IMR-90 (cell line): ENCODE measurements at regions not wholly inside any gene's neighbourhood (a gene's known extent, or its start where the extent isn't known, plus 50 kb on each side); places are given as distances from the start of the nearest gene placed in this dataset.

Experiments used
- ATAC-seq: fragments of 200-7000 bp; cut with Tn5 transposase; 2 replicates; pipeline ENCODE4 v1.9.1; 2020; ENCODE audit warnings: low read depth, mild to moderate bottlenecking, moderate library complexity
- BruUV-seq: library from RNA; stranded (reverse); fragments of 400-500 nt; replicated peaks from 2 replicates; lab custom pipeline; 2021; lab: Mats Ljungman, UMichigan
- CTCF ChIA-PET: fragments of 300-600 bp; formaldehyde crosslinking; extraction: SDS; loops from one replicate; lab custom pipeline; 2021; ENCODE audit warnings: antibody characterized with exemption; lab: Yijun Ruan, JAX
- POLR2A ChIA-PET: fragments of 300-600 bp; sonication (Branson Sonifier 250); formaldehyde crosslinking; loops from one replicate; lab custom pipeline; 2022; ENCODE audit warnings: antibody characterized with exemption; ENCODE audit not compliant: unreplicated experiment; lab: Charles Lee
- DNase-seq: peaks from one replicate; pipeline ENCODE4 v3.0.0; 2013
- H2AFZ ChIP-seq: replicated peaks from 2 replicates; pipeline ENCODE3; 2013; ENCODE audit warnings: low read length, mild to moderate bottlenecking; ENCODE audit not compliant: poor library complexity
- H2AK5ac ChIP-seq: 2 replicates; pipeline ENCODE4 v1.6.1; 2013; ENCODE audit warnings: low read depth, low read length, inconsistent platforms
- H2AK9ac ChIP-seq: replicated peaks from 2 replicates; pipeline ENCODE3; 2013; ENCODE audit warnings: mild to moderate bottlenecking, low read depth, low read length, moderate library complexity; ENCODE audit not compliant: poor library complexity
- H2BK120ac ChIP-seq: 2 replicates; pipeline ENCODE4 v1.6.1; 2013; ENCODE audit warnings: low read depth, low read length, inconsistent platforms
- H2BK15ac ChIP-seq: 3 replicates; pipeline ENCODE4 v1.6.1; 2013; ENCODE audit warnings: low read depth, low read length, inconsistent platforms
- H2BK20ac ChIP-seq: 2 replicates; pipeline ENCODE4 v1.6.1; 2013; ENCODE audit warnings: low read depth, mild to moderate bottlenecking, inconsistent platforms, low read length, moderate library complexity
- H2BK5ac ChIP-seq: 2 replicates; pipeline ENCODE4 v1.6.1; 2013; ENCODE audit warnings: mild to moderate bottlenecking, low read depth, low read length, inconsistent platforms; ENCODE audit not compliant: poor library complexity, severe bottlenecking
- H3K14ac ChIP-seq: replicated peaks from 2 replicates; pipeline ENCODE4 v1.6.1; 2013; ENCODE audit warnings: low read depth, low read length, inconsistent platforms
- H3K18ac ChIP-seq: 2 replicates; pipeline ENCODE4 v1.6.1; 2013; ENCODE audit warnings: low read depth, low read length, control low read depth
- H3K23ac ChIP-seq: 2 replicates; pipeline ENCODE4 v1.6.1; 2013; ENCODE audit warnings: low read depth, low read length, inconsistent platforms
- H3K27ac ChIP-seq: 2 replicates; pipeline ENCODE4 v1.5.1; 2013; ENCODE audit warnings: mild to moderate bottlenecking, control low read depth, low read length; ENCODE audit not compliant: insufficient read depth
- H3K27me3 ChIP-seq: 2 replicates; pipeline ENCODE4 v1.6.1; 2013; ENCODE audit warnings: low read length; ENCODE audit not compliant: control insufficient read depth, insufficient read depth
- H3K36me3 ChIP-seq: 2 replicates; pipeline ENCODE4 v1.6.1; 2013; ENCODE audit warnings: low read length, mixed read lengths; ENCODE audit not compliant: control insufficient read depth, insufficient read depth
- H3K4ac ChIP-seq: 2 replicates; pipeline ENCODE4 v1.6.1; 2013; ENCODE audit warnings: low read depth, low read length, inconsistent platforms
- H3K4me1 ChIP-seq: 2 replicates; pipeline ENCODE4 v1.6.1; 2013; ENCODE audit warnings: low read length, mixed read lengths; ENCODE audit not compliant: control insufficient read depth, insufficient read depth
- H3K4me2 ChIP-seq: 2 replicates; pipeline ENCODE4 v1.6.1; 2013; ENCODE audit warnings: low read depth, mild to moderate bottlenecking, control low read depth, low read length, moderate library complexity
- H3K4me3 ChIP-seq: 2 replicates; pipeline ENCODE4 v1.5.1; 2013; ENCODE audit warnings: low read depth, mild to moderate bottlenecking, control low read depth, low read length, moderate library complexity; ENCODE audit not compliant: insufficient read depth
- H3K56ac ChIP-seq: 2 replicates; pipeline ENCODE4 v1.6.1; 2013; ENCODE audit warnings: low read length, inconsistent platforms; ENCODE audit not compliant: insufficient read depth; ENCODE audit errors: extremely low read depth
- H3K79me1 ChIP-seq, 2 experiments: 2 replicates each; pipeline ENCODE4 v1.6.1; 2013; ENCODE audit warnings: low read length in 2 of 2, inconsistent platforms in 1 of 2, low read depth in 1 of 2
- H3K9ac ChIP-seq: 2 replicates; pipeline ENCODE4 v1.6.1; 2013; ENCODE audit warnings: low read depth, low read length, control low read depth
- H3K9me1 ChIP-seq: 2 replicates; pipeline ENCODE4 v1.6.1; 2013; ENCODE audit warnings: low read length, inconsistent platforms; ENCODE audit not compliant: insufficient read depth
- H3K9me3 ChIP-seq: 2 replicates; pipeline ENCODE4 v1.6.1; 2013; ENCODE audit warnings: low read length; ENCODE audit not compliant: control insufficient read depth, insufficient read depth
- H4K20me1 ChIP-seq: 2 replicates; pipeline ENCODE4 v1.6.1; 2013; ENCODE audit warnings: low read length, inconsistent platforms; ENCODE audit not compliant: insufficient read depth
- H4K5ac ChIP-seq: 2 replicates; pipeline ENCODE4 v1.6.1; 2013; ENCODE audit warnings: mild to moderate bottlenecking, low read depth, low read length, control low read depth
- H4K8ac ChIP-seq, 2 experiments: 2 replicates each; pipeline ENCODE4 v1.6.1; 2013; ENCODE audit warnings: low read depth in 2 of 2, low read length in 2 of 2, control low read depth in 1 of 2, inconsistent platforms in 1 of 2
- H4K91ac ChIP-seq: 2 replicates; pipeline ENCODE4 v1.6.1; 2013; ENCODE audit warnings: low read depth, low read length, inconsistent platforms; ENCODE audit not compliant: insufficient read depth
- BHLHE40 ChIP-seq: fragments of 150-350 bp; IDR thresholded peaks from 2 replicates; pipeline ENCODE4 v1.6.1; 2016; ENCODE audit warnings: mild to moderate bottlenecking, low read depth, low read length
- CEBPB ChIP-seq: IDR thresholded peaks from 2 replicates; pipeline ENCODE4 v1.6.1; 2012; ENCODE audit warnings: low read depth, low read length, improper control_type of control experiment
- CHD1 ChIP-seq: IDR thresholded peaks from 2 replicates; pipeline ENCODE4 v1.6.1; 2012; ENCODE audit warnings: low read depth, low read length, improper control_type of control experiment
- FOS ChIP-seq: fragments of 150-350 bp; IDR thresholded peaks from 2 replicates; pipeline ENCODE4 v1.6.1; 2016; ENCODE audit warnings: low read depth, low read length
- MAFK ChIP-seq: IDR thresholded peaks from 2 replicates; pipeline ENCODE4 v1.6.1; 2012; ENCODE audit warnings: low read depth, low read length, improper control_type of control experiment
- MAZ ChIP-seq: IDR thresholded peaks from 2 replicates; pipeline ENCODE4 v1.6.1; 2012; ENCODE audit warnings: low read depth, mild to moderate bottlenecking, low read length, improper control_type of control experiment, moderate library complexity, borderline replicate concordance
- MXI1 ChIP-seq: IDR thresholded peaks from 2 replicates; pipeline ENCODE4 v1.6.1; 2012; ENCODE audit warnings: low read depth, mild to moderate bottlenecking, low read length, moderate library complexity, borderline replicate concordance
- NFE2L2 ChIP-seq: fragments of 150-350 bp; IDR thresholded peaks from 2 replicates; pipeline ENCODE4 v1.6.1; 2016; ENCODE audit warnings: low read depth, mild to moderate bottlenecking, low read length
- POLR2A ChIP-seq: IDR thresholded peaks from 2 replicates; pipeline ENCODE4 v1.6.1; 2012; ENCODE audit warnings: mild to moderate bottlenecking, low read depth, low read length
- RAD21 ChIP-seq: IDR thresholded peaks from 2 replicates; pipeline ENCODE4 v1.6.1; 2012; ENCODE audit warnings: low read length, improper control_type of control experiment
- RCOR1 ChIP-seq: IDR thresholded peaks from 2 replicates; pipeline ENCODE4 v1.6.1; 2012; ENCODE audit warnings: mild to moderate bottlenecking, low read length, improper control_type of control experiment; ENCODE audit not compliant: insufficient replicate concordance
- dilution Hi-C: fragments of 300-500 bp; cut with HindIII; formaldehyde crosslinking; loops from one replicate; pipeline ENCODE4 v1.14.3; 2018; ENCODE audit warnings: low sequenced_read_pairs; ENCODE audit not compliant: unreplicated experiment
- in situ Hi-C: fragments of 300-500 bp; cut with MboI; formaldehyde crosslinking; loops from 3 replicates; pipeline ENCODE4 v1.14.3; 2019; ENCODE audit warnings: low sequenced_read_pairs, inconsistent platforms, mixed read lengths
- intact Hi-C: fragments of 100-400 bp; cut with micrococcal nuclease; formaldehyde crosslinking; loops from 2 replicates; pipeline ENCODE4 v1.10.0; 2022
- TF ChIP-seq, protein P1 (sequence below): conservative IDR thresholded peaks from 2 replicates; pipeline ENCODE4 v1.5.1; 2012; ENCODE audit warnings: mild to moderate bottlenecking, low read depth, low read length, improper control_type of control experiment
- TF ChIP-seq, protein P2 (sequence below): fragments of 150-350 bp; IDR thresholded peaks from 2 replicates; pipeline ENCODE4 v1.6.1; 2016; ENCODE audit warnings: low read depth, mild to moderate bottlenecking, low read length, moderate library complexity, borderline replicate concordance
- TF ChIP-seq, protein P3 (sequence below): fragments of 150-350 bp; IDR thresholded peaks from 2 replicates; pipeline ENCODE4 v1.6.1; 2017; ENCODE audit warnings: mild to moderate bottlenecking, antibody characterized with exemption, low read length, low read depth

DNA sequence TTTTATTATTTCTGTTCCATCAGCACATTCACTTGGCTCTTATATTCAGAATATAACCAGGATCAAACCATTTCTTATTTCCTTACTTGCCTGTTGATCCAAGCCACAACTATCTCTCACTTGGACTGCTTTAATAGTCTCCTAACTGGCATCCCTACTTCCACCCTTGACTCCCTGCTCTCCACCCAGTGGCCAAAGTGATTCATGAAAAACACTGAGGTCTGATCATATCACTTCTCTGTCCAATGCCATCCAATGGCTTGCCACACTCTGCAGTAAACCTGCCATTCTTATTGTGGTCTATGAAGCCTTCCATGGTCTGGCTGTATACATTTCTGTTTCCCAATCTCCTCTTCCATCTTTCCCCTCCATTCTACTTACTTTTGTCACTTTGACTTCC lies 576.1 kb downstream of the PDCD6IP start:
- no peak overlapping the region for H3K23ac ChIP-seq
- no peak for TF ChIP-seq MAFK
- TF ChIP-seq MXI1 = no peak
- TF ChIP-seq NFE2L2 = no peak
- TF ChIP-seq, protein P1, sequence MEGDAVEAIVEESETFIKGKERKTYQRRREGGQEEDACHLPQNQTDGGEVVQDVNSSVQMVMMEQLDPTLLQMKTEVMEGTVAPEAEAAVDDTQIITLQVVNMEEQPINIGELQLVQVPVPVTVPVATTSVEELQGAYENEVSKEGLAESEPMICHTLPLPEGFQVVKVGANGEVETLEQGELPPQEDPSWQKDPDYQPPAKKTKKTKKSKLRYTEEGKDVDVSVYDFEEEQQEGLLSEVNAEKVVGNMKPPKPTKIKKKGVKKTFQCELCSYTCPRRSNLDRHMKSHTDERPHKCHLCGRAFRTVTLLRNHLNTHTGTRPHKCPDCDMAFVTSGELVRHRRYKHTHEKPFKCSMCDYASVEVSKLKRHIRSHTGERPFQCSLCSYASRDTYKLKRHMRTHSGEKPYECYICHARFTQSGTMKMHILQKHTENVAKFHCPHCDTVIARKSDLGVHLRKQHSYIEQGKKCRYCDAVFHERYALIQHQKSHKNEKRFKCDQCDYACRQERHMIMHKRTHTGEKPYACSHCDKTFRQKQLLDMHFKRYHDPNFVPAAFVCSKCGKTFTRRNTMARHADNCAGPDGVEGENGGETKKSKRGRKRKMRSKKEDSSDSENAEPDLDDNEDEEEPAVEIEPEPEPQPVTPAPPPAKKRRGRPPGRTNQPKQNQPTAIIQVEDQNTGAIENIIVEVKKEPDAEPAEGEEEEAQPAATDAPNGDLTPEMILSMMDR = no peak
- TF ChIP-seq RAD21 = no peak
- no peak for TF ChIP-seq BHLHE40
- no peak for TF ChIP-seq CHD1
- TF ChIP-seq, protein P2, sequence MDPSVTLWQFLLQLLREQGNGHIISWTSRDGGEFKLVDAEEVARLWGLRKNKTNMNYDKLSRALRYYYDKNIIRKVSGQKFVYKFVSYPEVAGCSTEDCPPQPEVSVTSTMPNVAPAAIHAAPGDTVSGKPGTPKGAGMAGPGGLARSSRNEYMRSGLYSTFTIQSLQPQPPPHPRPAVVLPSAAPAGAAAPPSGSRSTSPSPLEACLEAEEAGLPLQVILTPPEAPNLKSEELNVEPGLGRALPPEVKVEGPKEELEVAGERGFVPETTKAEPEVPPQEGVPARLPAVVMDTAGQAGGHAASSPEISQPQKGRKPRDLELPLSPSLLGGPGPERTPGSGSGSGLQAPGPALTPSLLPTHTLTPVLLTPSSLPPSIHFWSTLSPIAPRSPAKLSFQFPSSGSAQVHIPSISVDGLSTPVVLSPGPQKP = no peak
- no peak for TF ChIP-seq CEBPB
- no peak for TF ChIP-seq FOS
- TF ChIP-seq, protein P3, sequence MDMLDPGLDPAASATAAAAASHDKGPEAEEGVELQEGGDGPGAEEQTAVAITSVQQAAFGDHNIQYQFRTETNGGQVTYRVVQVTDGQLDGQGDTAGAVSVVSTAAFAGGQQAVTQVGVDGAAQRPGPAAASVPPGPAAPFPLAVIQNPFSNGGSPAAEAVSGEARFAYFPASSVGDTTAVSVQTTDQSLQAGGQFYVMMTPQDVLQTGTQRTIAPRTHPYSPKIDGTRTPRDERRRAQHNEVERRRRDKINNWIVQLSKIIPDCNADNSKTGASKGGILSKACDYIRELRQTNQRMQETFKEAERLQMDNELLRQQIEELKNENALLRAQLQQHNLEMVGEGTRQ = no peak
- TF ChIP-seq MAZ = no peak
- TF ChIP-seq POLR2A = no peak
- no peak for TF ChIP-seq RCOR1
- ChIA-PET CTCF (no interaction called here), POLR2A (no interaction called here)
- no peak overlapping the region for H2BK120ac ChIP-seq
- ATAC-seq (no peak), DNase-seq (no peak)
- intact Hi-C loops (no loop called here), in situ Hi-C loops (no loop called here), dilution Hi-C loops (no loop called here)
- no peak overlapping the region for H2AK5ac ChIP-seq
- no peak overlapping the region for H3K18ac ChIP-seq
- no peak overlapping the region for H3K56ac ChIP-seq
- H3K4me3 ChIP-seq = no peak overlapping the region
- no peaks in the 10 kb centered on the region for H3K79me1 ChIP-seq
- H2BK15ac ChIP-seq = no peak overlapping the region
- no peak overlapping the region for H3K4ac ChIP-seq
- peaks cover 18% of the 10 kb centered on the region for H3K9me3 ChIP-seq
- no peak overlapping the region for H2BK20ac ChIP-seq
- no peak overlapping the region for H4K5ac ChIP-seq
- no peaks in the 10 kb centered on the region for H4K20me1 ChIP-seq
- no peaks in the 10 kb centered on the region for H3K9me1 ChIP-seq
- BruUV-seq = no TSS peak
- H2AK9ac ChIP-seq = no peak overlapping the region
- no peak overlapping the region for H3K4me2 ChIP-seq
- no peak overlapping the region for H2BK5ac ChIP-seq
- no peak overlapping the region for H4K91ac ChIP-seq
- H3K27ac ChIP-seq = no peak overlapping the region
- H4K8ac ChIP-seq = no peak overlapping the region
- H2AFZ ChIP-seq = no peak overlapping the region
- no peaks in the 10 kb centered on the region for H3K4me1 ChIP-seq
- H3K14ac ChIP-seq = no peak overlapping the region
- no peaks in the 10 kb centered on the region for H3K27me3 ChIP-seq
- no peak overlapping the region for H3K9ac ChIP-seq
- H3K36me3 ChIP-seq = no peaks in the 10 kb centered on the region
